ENCODE measurements at regions not wholly inside any gene's neighbourhood (a gene's known extent, or its start where the extent isn't known, plus 50 kb on each side); places are given as distances from the start of the nearest gene placed in this dataset.

GRCh38 chr12:107310621-107311020 lies 217.3 kb upstream of the CRY1 start:
- no peak overlapping the region for H3K4me2 ChIP-seq (ENCODE audit: low read length)
- H3K4me1 ChIP-seq (ENCODE audit: insufficient read depth, low read length, poor library complexity, severe bottlenecking): no peaks in the 10 kb centered on the region
- ChIA-PET CTCF (ENCODE audit: unreplicated experiment) (no interaction called here), POLR2A (no interaction called here)
- intact Hi-C loops (cut with micrococcal nuclease; ENCODE audit: unreplicated experiment): no loop called here
- no peak overlapping the region for H2AFZ ChIP-seq (ENCODE audit: low read length)
- TF ChIP-seq CTCF (conservative IDR thresholded peaks at IDR 0.05; ENCODE audit: low read length) (no peak), EZH2phosphoT487 (IDR thresholded peaks at IDR 0.05; ENCODE audit: borderline replicate concordance, low read depth, low read length) (no peak)
- no peaks in the 10 kb centered on the region for H3K9me3 ChIP-seq (ENCODE audit: low read length)
- H3K36me3 ChIP-seq (ENCODE audit: insufficient read depth, low read length): no peaks in the 10 kb centered on the region
- BruUV-seq (replicated peaks): no TSS peak
- no peaks in the 10 kb centered on the region for H3K79me2 ChIP-seq (ENCODE audit: insufficient read depth, low read depth, low read length)
- no peak overlapping the region for H3K4me3 ChIP-seq (ENCODE audit: low read depth, low read length, poor library complexity, severe bottlenecking)
- no peaks in the 10 kb centered on the region for H4K20me1 ChIP-seq (ENCODE audit: insufficient read depth, low read length)
- H3K27ac ChIP-seq (ENCODE audit: low read depth, low read length, poor library complexity, severe bottlenecking): no peak overlapping the region
- DNase-seq (ENCODE audit: low spot score): no peak
- H3K9me2 ChIP-seq (ENCODE audit: insufficient read depth, low read length): no peaks in the 10 kb centered on the region

GRCh38 chr12:107311682-107312081 lies 218.3 kb upstream of the CRY1 start:
- no peak overlapping the region for H2AFZ ChIP-seq (ENCODE audit: low read length)
- no peaks in the 10 kb centered on the region for H3K9me2 ChIP-seq (ENCODE audit: insufficient read depth, low read length)
- no peaks in the 10 kb centered on the region for H4K20me1 ChIP-seq (ENCODE audit: insufficient read depth, low read length)
- H3K36me3 ChIP-seq (ENCODE audit: insufficient read depth, low read length): no peaks in the 10 kb centered on the region
- TF ChIP-seq CTCF (conservative IDR thresholded peaks at IDR 0.05; ENCODE audit: low read length) (no peak), EZH2phosphoT487 (IDR thresholded peaks at IDR 0.05; ENCODE audit: borderline replicate concordance, low read depth, low read length) (no peak)
- H3K79me2 ChIP-seq (ENCODE audit: insufficient read depth, low read depth, low read length): no peaks in the 10 kb centered on the region
- intact Hi-C loops (cut with micrococcal nuclease; ENCODE audit: unreplicated experiment): no loop called here
- ChIA-PET POLR2A (interaction anchor here (0.6 to 0.9 kb wide), 2 partner anchors 45 to 1816 kb away, joined by 3 read pairs; no protein-coding TSS in a partner anchor), CTCF (ENCODE audit: unreplicated experiment) (interaction anchor here (0.5 kb wide), 1 partner anchor 95 kb away, joined by 3 read pairs; no protein-coding TSS in a partner anchor)
- no peak overlapping the region for H3K4me3 ChIP-seq (ENCODE audit: low read depth, low read length, poor library complexity, severe bottlenecking)
- no peaks in the 10 kb centered on the region for H3K9me3 ChIP-seq (ENCODE audit: low read length)
- BruUV-seq (replicated peaks): no TSS peak
- peak; percentile 2 for DNase-seq (ENCODE audit: low spot score)
- H3K4me1 ChIP-seq (ENCODE audit: insufficient read depth, low read length, poor library complexity, severe bottlenecking): no peaks in the 10 kb centered on the region
- H3K27ac ChIP-seq (ENCODE audit: low read depth, low read length, poor library complexity, severe bottlenecking): no peak overlapping the region
- H3K4me2 ChIP-seq (ENCODE audit: low read length): no peak overlapping the region

GRCh38 chr12:107317751-107318555 lies 224.6 kb upstream of the CRY1 start:
- no peaks in the 10 kb centered on the region for H3K36me3 ChIP-seq (ENCODE audit: insufficient read depth, low read length)
- no peaks in the 10 kb centered on the region for H3K79me2 ChIP-seq (ENCODE audit: insufficient read depth, low read depth, low read length)
- BruUV-seq (replicated peaks): no TSS peak
- no peaks in the 10 kb centered on the region for H3K9me3 ChIP-seq (ENCODE audit: low read length)
- no peaks in the 10 kb centered on the region for H3K4me1 ChIP-seq (ENCODE audit: insufficient read depth, low read length, poor library complexity, severe bottlenecking)
- H3K4me3 ChIP-seq (ENCODE audit: low read depth, low read length, poor library complexity, severe bottlenecking): no peak overlapping the region
- intact Hi-C loops (cut with micrococcal nuclease; ENCODE audit: unreplicated experiment): no loop called here
- no peak overlapping the region for H3K27ac ChIP-seq (ENCODE audit: low read depth, low read length, poor library complexity, severe bottlenecking)
- TF ChIP-seq CTCF (conservative IDR thresholded peaks at IDR 0.05; ENCODE audit: low read length) (no peak), EZH2phosphoT487 (IDR thresholded peaks at IDR 0.05; ENCODE audit: borderline replicate concordance, low read depth, low read length) (no peak)
- no peak for DNase-seq (ENCODE audit: low spot score)
- no peak overlapping the region for H2AFZ ChIP-seq (ENCODE audit: low read length)
- CTCF ChIA-PET (ENCODE audit: unreplicated experiment): no interaction called here
- H3K9me2 ChIP-seq (ENCODE audit: insufficient read depth, low read length): no peaks in the 10 kb centered on the region
- H3K4me2 ChIP-seq (ENCODE audit: low read length): no peak overlapping the region
- POLR2A ChIA-PET: interaction anchor here (0.6 kb wide), 1 partner anchor 43 kb away, joined by 3 read pairs; no protein-coding TSS in a partner anchor
- H4K20me1 ChIP-seq (ENCODE audit: insufficient read depth, low read length): no peaks in the 10 kb centered on the region
